ENCODE measurements at regions not wholly inside any gene's neighbourhood (a gene's known extent, or its start where the extent isn't known, plus 50 kb on each side); places are given as distances from the start of the nearest gene placed in this dataset.
"Not testable (repeated sequence)": the region's sequence is repeated elsewhere in the genome, so short reads cannot be mapped to it uniquely, and the experiment has no call there.

DNA sequence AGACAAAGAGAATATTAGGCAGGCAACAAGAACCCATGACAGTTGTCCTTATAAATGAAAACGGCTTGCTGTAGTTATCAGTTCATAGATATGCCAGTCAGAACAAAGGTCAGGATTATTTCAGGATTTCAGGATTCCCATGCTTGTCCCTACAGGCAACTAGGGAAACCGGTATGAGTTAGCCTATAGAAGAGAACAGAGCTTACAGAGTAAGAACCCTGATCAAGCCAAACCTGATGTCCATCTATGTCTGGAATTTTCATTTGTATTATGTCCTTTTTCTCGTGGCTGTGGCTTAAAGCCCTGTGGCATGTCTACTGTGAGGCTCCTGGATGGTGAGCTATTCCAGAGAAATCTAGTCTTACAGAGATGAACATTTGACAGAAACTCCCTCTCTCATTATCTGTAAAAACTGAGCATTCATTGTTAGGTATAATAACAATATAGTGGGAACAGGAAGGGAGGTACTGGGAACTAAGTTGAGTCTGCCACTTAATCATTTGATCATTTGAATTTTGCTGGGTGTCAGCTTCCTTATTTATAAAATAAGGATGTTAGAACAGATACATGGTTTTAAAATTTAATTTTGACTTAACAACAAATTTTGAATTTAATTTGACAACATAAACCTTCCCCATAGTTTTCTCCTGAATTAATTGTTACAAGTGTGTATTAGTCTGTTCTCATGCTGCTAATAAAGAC, 129.5 kb upstream of the KLF3 start:
- no peak for ATAC-seq (ENCODE audit: low read depth)
- H3K9me3 Mint-ChIP-seq = no peaks in the 10 kb centered on the region
- TF ChIP-seq, protein P1, sequence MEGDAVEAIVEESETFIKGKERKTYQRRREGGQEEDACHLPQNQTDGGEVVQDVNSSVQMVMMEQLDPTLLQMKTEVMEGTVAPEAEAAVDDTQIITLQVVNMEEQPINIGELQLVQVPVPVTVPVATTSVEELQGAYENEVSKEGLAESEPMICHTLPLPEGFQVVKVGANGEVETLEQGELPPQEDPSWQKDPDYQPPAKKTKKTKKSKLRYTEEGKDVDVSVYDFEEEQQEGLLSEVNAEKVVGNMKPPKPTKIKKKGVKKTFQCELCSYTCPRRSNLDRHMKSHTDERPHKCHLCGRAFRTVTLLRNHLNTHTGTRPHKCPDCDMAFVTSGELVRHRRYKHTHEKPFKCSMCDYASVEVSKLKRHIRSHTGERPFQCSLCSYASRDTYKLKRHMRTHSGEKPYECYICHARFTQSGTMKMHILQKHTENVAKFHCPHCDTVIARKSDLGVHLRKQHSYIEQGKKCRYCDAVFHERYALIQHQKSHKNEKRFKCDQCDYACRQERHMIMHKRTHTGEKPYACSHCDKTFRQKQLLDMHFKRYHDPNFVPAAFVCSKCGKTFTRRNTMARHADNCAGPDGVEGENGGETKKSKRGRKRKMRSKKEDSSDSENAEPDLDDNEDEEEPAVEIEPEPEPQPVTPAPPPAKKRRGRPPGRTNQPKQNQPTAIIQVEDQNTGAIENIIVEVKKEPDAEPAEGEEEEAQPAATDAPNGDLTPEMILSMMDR (IDR thresholded peaks at IDR 0.05) = no peak
- H3K27me3 Mint-ChIP-seq = no peaks in the 10 kb centered on the region
- ChIA-PET POLR2A (no interaction called here), CTCF (no interaction called here)
- DNase-seq = no peak
- intact Hi-C loops (cut with micrococcal nuclease) = no loop called here
- H3K4me1 Mint-ChIP-seq = peaks cover 7% of the 10 kb centered on the region
- H3K4me3 Mint-ChIP-seq = no peak overlapping the region
- no peak overlapping the region for H3K27ac Mint-ChIP-seq
- H3K36me3 Mint-ChIP-seq (ENCODE audit: low read depth) = no peaks in the 10 kb centered on the region

DNA sequence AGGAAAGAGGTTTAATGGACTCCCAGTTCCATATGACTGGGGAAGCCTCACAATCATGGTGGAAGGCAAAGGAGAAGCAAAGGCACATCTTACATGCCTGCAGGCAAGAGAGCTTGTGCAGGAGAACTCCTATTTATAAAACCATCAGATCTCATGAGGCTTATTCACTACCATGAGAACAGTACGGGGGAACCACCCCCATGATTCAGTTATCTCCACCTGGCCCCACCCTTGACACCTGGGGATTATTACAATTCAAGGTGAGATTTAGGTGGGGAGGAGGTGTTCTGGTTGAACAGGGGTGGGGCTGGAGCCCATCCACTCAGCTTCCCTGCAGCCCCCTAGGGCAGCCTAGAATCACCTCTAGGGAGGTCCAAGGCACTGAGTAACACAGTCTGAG, 128.9 kb upstream of the KLF3 start:
- H3K27me3 Mint-ChIP-seq; H3K27ac Mint-ChIP-seq; H3K4me1 Mint-ChIP-seq; CTCF ChIA-PET; POLR2A ChIA-PET; H3K36me3 Mint-ChIP-seq (ENCODE audit: low read depth); DNase-seq; H3K9me3 Mint-ChIP-seq; H3K4me3 Mint-ChIP-seq; ATAC-seq (ENCODE audit: low read depth); intact Hi-C loops (cut with micrococcal nuclease): not testable (repeated sequence)

DNA sequence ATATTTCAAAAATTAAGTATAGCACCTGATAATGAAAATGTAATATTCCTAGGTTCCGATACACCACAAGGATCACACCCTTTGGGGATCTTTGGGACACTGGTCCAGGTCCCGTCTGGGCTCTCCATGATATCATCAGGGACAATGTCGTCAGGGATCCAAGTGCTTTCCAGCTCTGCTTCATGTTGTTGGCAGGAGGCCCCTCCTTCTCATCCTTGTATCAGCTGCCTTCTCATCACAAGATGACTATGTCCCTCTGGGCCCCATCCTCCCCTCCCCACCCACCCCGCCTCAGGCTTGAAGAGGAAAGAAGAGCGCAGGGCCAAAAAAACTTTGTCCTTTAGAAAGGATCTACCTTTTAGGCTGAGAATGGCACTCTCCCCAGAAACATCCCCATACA, 128.3 kb upstream of the KLF3 start:
- no peaks in the 10 kb centered on the region for H3K27me3 Mint-ChIP-seq
- POLR2A ChIA-PET = no interaction called here
- no peaks in the 10 kb centered on the region for H3K9me3 Mint-ChIP-seq
- H3K36me3 Mint-ChIP-seq (ENCODE audit: low read depth) = no peaks in the 10 kb centered on the region
- DNase-seq (no peak), ATAC-seq (ENCODE audit: low read depth) (no peak)
- no peak overlapping the region for H3K4me3 Mint-ChIP-seq
- H3K4me1 Mint-ChIP-seq = no peaks in the 10 kb centered on the region
- CTCF ChIA-PET = no interaction called here
- no peak overlapping the region for H3K27ac Mint-ChIP-seq
- intact Hi-C loops (cut with micrococcal nuclease) = no loop called here
- TF ChIP-seq, protein P1 (IDR thresholded peaks at IDR 0.05) = no peak

DNA sequence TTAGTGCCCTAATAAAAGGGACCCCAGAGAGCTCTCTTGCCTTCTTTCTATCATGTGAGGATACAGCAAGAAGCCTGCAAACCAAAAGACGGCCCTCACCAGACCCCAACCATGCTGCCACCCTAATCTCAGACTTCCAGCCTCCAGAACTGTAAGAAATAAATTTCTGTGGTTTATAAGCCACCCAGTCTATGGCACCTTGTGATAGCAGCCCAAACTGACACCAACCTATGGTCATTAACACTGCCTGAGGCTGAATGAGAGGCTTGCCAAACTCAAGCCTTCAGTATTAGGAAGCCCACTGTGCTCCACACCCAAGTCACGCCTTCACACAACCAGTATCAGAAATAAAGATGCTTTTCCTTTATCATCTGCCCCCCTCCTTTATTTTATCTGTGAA, 127.3 kb upstream of the KLF3 start:
- ChIA-PET POLR2A (no interaction called here), CTCF (no interaction called here)
- DNase-seq (no peak), ATAC-seq (ENCODE audit: low read depth) (no peak)
- Mint-ChIP-seq H3K36me3 (ENCODE audit: low read depth) (no peaks in the 10 kb centered on the region), H3K4me1 (no peaks in the 10 kb centered on the region), H3K27ac (no peak overlapping the region), H3K4me3 (no peak overlapping the region), H3K9me3 (no peaks in the 10 kb centered on the region), H3K27me3 (no peaks in the 10 kb centered on the region)
- intact Hi-C loops (cut with micrococcal nuclease) = no loop called here
- TF ChIP-seq, protein P1 (IDR thresholded peaks at IDR 0.05) = no peak

DNA sequence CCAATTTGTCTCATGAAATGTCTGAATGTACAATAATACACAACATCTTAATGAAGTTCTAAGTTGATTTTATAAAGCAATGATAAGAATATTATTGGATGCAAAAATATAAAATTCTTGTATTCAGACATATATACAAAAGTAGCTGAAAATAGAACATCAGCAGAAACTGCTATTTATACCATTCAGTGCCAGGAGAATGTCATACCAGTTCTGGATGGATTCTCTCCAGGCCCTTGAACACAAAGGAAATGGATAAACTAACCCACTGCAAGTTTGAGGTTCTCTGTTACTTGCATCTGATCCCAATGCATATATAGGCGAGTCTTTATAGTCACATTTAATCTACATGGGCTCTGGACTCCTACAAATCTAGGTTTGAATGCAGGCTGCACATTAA, 126.3 kb upstream of the KLF3 start:
- TF ChIP-seq, protein P1 (IDR thresholded peaks at IDR 0.05) = no peak
- intact Hi-C loops (cut with micrococcal nuclease) = no loop called here
- Mint-ChIP-seq H3K27me3 (no peaks in the 10 kb centered on the region), H3K36me3 (ENCODE audit: low read depth) (no peaks in the 10 kb centered on the region), H3K4me3 (no peak overlapping the region), H3K4me1 (no peaks in the 10 kb centered on the region), H3K9me3 (no peaks in the 10 kb centered on the region), H3K27ac (no peak overlapping the region)
- ChIA-PET POLR2A (no interaction called here), CTCF (no interaction called here)
- no peak for ATAC-seq (ENCODE audit: low read depth)
- DNase-seq = no peak

DNA sequence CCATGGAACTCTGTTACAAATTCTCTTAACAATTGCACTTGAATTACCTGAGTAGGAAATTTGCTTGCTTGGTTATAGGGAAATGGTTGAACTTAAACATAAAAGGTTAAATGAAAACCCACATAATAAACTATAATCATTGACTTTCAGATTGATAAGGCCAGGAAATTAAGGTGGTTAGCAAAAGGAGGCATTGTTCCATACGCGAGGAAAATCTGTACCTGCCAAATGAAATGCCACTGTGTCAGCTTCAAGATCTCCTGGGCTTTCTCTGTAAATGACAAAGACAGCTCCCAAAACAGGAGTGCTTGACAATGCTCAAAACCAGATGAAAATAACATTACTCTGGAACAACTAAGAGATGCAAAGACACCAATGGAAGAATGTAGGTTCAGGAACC, 125.5 kb upstream of the KLF3 start:
- no peaks in the 10 kb centered on the region for H3K4me1 Mint-ChIP-seq
- CTCF ChIA-PET = no interaction called here
- DNase-seq (no peak), ATAC-seq (ENCODE audit: low read depth) (no peak)
- no peaks in the 10 kb centered on the region for H3K27me3 Mint-ChIP-seq
- H3K27ac Mint-ChIP-seq = no peak overlapping the region
- POLR2A ChIA-PET = interaction anchor here (0.7 kb wide), 1 partner anchor 81 kb away, joined by 3 read pairs; no protein-coding TSS in a partner anchor
- TF ChIP-seq, protein P1 (IDR thresholded peaks at IDR 0.05) = no peak
- intact Hi-C loops (cut with micrococcal nuclease) = no loop called here
- no peaks in the 10 kb centered on the region for H3K36me3 Mint-ChIP-seq (ENCODE audit: low read depth)
- H3K9me3 Mint-ChIP-seq = no peaks in the 10 kb centered on the region
- H3K4me3 Mint-ChIP-seq = no peak overlapping the region
